ENCODE measurements at regions not wholly inside any gene's neighbourhood (a gene's known extent, or its start where the extent isn't known, plus 50 kb on each side); places are given as distances from the start of the nearest gene placed in this dataset.

- DNase-seq (ENCODE audit: low read depth in 2 of 2), result no peak
- H3K4me3 ChIP-seq (replicated peaks in 1 of 2; ENCODE audit: low read depth in 2 of 2, low read length in 2 of 2), result no peak overlapping the region
- no peak for TF ChIP-seq CTCF (IDR thresholded peaks at IDR 0.05; ENCODE audit: low read depth, low read length)
Observed at GRCh38 chr2:183709829-183710228, 585.6 kb downstream of the NUP35 start.

DNA sequence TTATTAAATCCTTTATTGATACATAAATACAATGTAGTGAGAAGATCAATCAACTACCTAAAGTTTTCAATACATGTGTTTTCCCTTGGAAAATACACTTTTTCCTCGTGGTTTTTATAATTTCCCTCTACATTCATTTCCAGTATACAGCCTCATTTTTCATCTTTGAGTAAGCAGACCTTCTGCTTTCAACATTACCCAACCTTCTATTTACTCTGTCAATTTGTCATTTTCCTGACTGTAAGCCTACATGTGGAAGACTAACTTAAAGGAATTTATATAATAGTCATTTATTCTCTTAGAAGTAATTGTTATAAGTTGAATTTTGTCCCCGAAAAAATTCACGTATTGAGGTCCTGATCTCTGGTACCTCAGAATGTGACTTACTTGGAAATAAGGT, 594.0 kb downstream of the NUP35 start:
- TF ChIP-seq CTCF (IDR thresholded peaks at IDR 0.05; ENCODE audit: low read depth, low read length), result no peak
- H3K4me3 ChIP-seq (replicated peaks in 1 of 2; ENCODE audit: low read depth in 2 of 2, low read length in 2 of 2), result no peak overlapping the region

GRCh38 chr2:183723278-183723677, 599.0 kb downstream of the NUP35 start:
- no peak for DNase-seq (ENCODE audit: low read depth in 2 of 2)
- no peak for TF ChIP-seq CTCF (IDR thresholded peaks at IDR 0.05; ENCODE audit: low read depth, low read length)
- no peak overlapping the region for H3K4me3 ChIP-seq (replicated peaks in 1 of 2; ENCODE audit: low read depth in 2 of 2, low read length in 2 of 2)

More for the DNA sequence above, 594.0 kb downstream of the NUP35 start:
- no peak for DNase-seq (ENCODE audit: low read depth in 2 of 2)

GRCh38 chr2:183729380-183729779, 605.1 kb downstream of the NUP35 start:
- no peak for DNase-seq (ENCODE audit: low read depth in 2 of 2)
- H3K4me3 ChIP-seq (replicated peaks in 1 of 2; ENCODE audit: low read depth in 2 of 2, low read length in 2 of 2), result no peak overlapping the region
- no peak for TF ChIP-seq CTCF (IDR thresholded peaks at IDR 0.05; ENCODE audit: low read depth, low read length)

GRCh38 chr2:183740241-183740640, 616.0 kb downstream of the NUP35 start:
- no peak for DNase-seq (ENCODE audit: low read depth in 2 of 2)
- TF ChIP-seq CTCF (IDR thresholded peaks at IDR 0.05; ENCODE audit: low read depth, low read length), result no peak

DNA sequence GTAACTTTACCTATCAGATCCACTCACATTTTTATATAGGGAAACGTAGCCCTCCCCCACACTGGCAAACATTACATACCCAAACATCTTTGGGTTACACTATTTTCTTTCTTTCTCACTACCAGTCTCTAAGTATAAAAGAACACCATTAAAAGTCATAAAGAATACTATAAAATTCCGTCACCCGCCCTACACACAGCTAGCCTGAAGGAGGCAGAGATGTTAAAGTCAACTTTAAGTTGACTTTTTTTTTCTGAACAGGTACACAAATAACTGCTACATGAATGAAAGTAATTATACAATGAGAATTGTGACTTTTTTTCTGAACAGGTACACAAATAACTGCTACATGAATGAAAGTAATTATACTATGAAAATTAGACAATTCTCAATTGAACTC, 628.3 kb downstream of the NUP35 start:
- no peak for DNase-seq (ENCODE audit: low read depth in 2 of 2)
- H3K4me3 ChIP-seq (replicated peaks in 1 of 2; ENCODE audit: low read depth in 2 of 2, low read length in 2 of 2), result no peak overlapping the region
- TF ChIP-seq CTCF (IDR thresholded peaks at IDR 0.05; ENCODE audit: low read depth, low read length), result no peak

More at GRCh38 chr2:183740241-183740640, 616.0 kb downstream of the NUP35 start:
- H3K4me3 ChIP-seq (replicated peaks in 1 of 2; ENCODE audit: low read depth in 2 of 2, low read length in 2 of 2), result no peak overlapping the region

GRCh38 chr2:183759033-183759432, 634.8 kb downstream of the NUP35 start:
- no peak for DNase-seq (ENCODE audit: low read depth in 2 of 2)
- H3K4me3 ChIP-seq (replicated peaks in 1 of 2; ENCODE audit: low read depth in 2 of 2, low read length in 2 of 2), result no peak overlapping the region
- no peak for TF ChIP-seq CTCF (IDR thresholded peaks at IDR 0.05; ENCODE audit: low read depth, low read length)
